ENCODE measurements at regions not wholly inside any gene's neighbourhood (a gene's known extent, or its start where the extent isn't known, plus 50 kb on each side); places are given as distances from the start of the nearest gene placed in this dataset.

GRCh38 chrX:68945603-68946228, 116.9 kb downstream of the EFNB1 start:
- intact Hi-C loops (cut with DNase I): no loop called here
- ATAC-seq (no peak), DNase-seq (no peak)
- Histone ChIP-seq H3K4me1 (peaks cover 0 to 11% (median 3%) of the 10 kb centered on the region in 9 donors), H3K27ac (peak overlapping the region in 1 of 10 donors; percentile 7), H3K9me3 (no peaks in the 10 kb centered on the region), H3K36me3 (no peaks in the 10 kb centered on the region), H3K27me3 (no peaks in the 10 kb centered on the region), H3K4me3 (no peak overlapping the region)
- 75 to 76% methylated on average over 10 of the region's 10 CpGs for WGBS, 2 donors
- TF ChIP-seq CTCF (IDR thresholded peaks at IDR 0.05): peak in 3 of 9 donors; percentile 24 to 38 (median 30)

- 86 to 90% methylated on average over 2 of the region's 2 CpGs for WGBS, 2 donors
- ATAC-seq: no peak
These were observed 116.3 kb downstream of the EFNB1 start for GRCh38 chrX:68945081-68945602.

GRCh38 chrX:68944211-68944610, 115.4 kb downstream of the EFNB1 start:
- no peaks in the 10 kb centered on the region for H3K27me3 ChIP-seq
- DNase-seq: no peak
- TF ChIP-seq CTCF (IDR thresholded peaks at IDR 0.05): no peak
- intact Hi-C loops (cut with DNase I): no loop called here
- no peaks in the 10 kb centered on the region for H3K36me3 ChIP-seq
- no peaks in the 10 kb centered on the region for H3K9me3 ChIP-seq
- ATAC-seq: no peak
- WGBS, 2 donors: 93 to 94% methylated on average over 2 of the region's 2 CpGs
- H3K4me3 ChIP-seq: no peak overlapping the region
- H3K27ac ChIP-seq: no peak overlapping the region
- H3K4me1 ChIP-seq: peaks cover 0 to 13% (median 5%) of the 10 kb centered on the region in 9 donors

More at GRCh38 chrX:68945081-68945602, 116.3 kb downstream of the EFNB1 start:
- no peak for TF ChIP-seq CTCF (IDR thresholded peaks at IDR 0.05)
- Histone ChIP-seq H3K36me3 (no peaks in the 10 kb centered on the region), H3K4me1 (peaks cover 0 to 11% (median 3%) of the 10 kb centered on the region in 9 donors), H3K27ac (peak overlapping the region in 1 of 10 donors; percentile 7), H3K4me3 (no peak overlapping the region), H3K27me3 (no peaks in the 10 kb centered on the region), H3K9me3 (no peaks in the 10 kb centered on the region)
- no peak for DNase-seq
- intact Hi-C loops (cut with DNase I): no loop called here

GRCh38 chrX:68942840-68943239, 114.0 kb downstream of the EFNB1 start:
- Histone ChIP-seq H3K36me3 (no peaks in the 10 kb centered on the region), H3K27ac (peak overlapping the region in 1 of 10 donors; percentile 31), H3K9me3 (no peaks in the 10 kb centered on the region), H3K27me3 (no peaks in the 10 kb centered on the region), H3K4me1 (peaks cover 0 to 26% (median 18%) of the 10 kb centered on the region in 9 donors), H3K4me3 (no peak overlapping the region)
- ATAC-seq: peak in 4 of 8 donors; percentile 40 to 60 (median 53)
- intact Hi-C loops (cut with DNase I): no loop called here
- 58 to 65% methylated on average over 2 of the region's 2 CpGs for WGBS, 2 donors
- no peak for DNase-seq
- TF ChIP-seq CTCF (IDR thresholded peaks at IDR 0.05): no peak

Data from heart right ventricle (tissue), 16 donors.